ENCODE measurements at regions not wholly inside any gene's neighbourhood (a gene's known extent, or its start where the extent isn't known, plus 50 kb on each side); places are given as distances from the start of the nearest gene placed in this dataset.

- no peaks in the 10 kb centered on the region for H3K36me3 ChIP-seq (ENCODE audit: control insufficient read depth, insufficient read depth, low read length)
- H3K4me3 ChIP-seq (ENCODE audit: insufficient read depth, low read depth, low read length), result no peak overlapping the region
- H3K23ac ChIP-seq (ENCODE audit: low read depth, low read length), result no peak overlapping the region
- CTCF ChIA-PET, result interaction anchor here (0.7 kb wide), 1 partner anchor 375 kb away, joined by 6 read pairs; no protein-coding TSS in a partner anchor
- no peak overlapping the region for H2BK15ac ChIP-seq (ENCODE audit: low read depth, low read length)
- H4K91ac ChIP-seq (ENCODE audit: insufficient read depth, low read depth, low read length), result no peak overlapping the region
- no peak overlapping the region for H3K27ac ChIP-seq (ENCODE audit: insufficient read depth, low read length)
- H4K8ac ChIP-seq (ENCODE audit: low read depth in 2 of 2, low read length in 2 of 2), result no peak overlapping the region
- H4K5ac ChIP-seq (ENCODE audit: low read depth, low read length), result no peak overlapping the region
- no peak overlapping the region for H3K4ac ChIP-seq (ENCODE audit: low read depth, low read length)
- H3K56ac ChIP-seq (ENCODE audit: extremely low read depth, insufficient read depth, low read length), result no peak overlapping the region
- no peak overlapping the region for H2BK20ac ChIP-seq (ENCODE audit: low read depth, low read length)
- no peaks in the 10 kb centered on the region for H3K27me3 ChIP-seq (ENCODE audit: control insufficient read depth, insufficient read depth, low read length)
- dilution Hi-C loops (cut with HindIII; ENCODE audit: low sequenced_read_pairs, unreplicated experiment) (no loop called here), intact Hi-C loops (cut with micrococcal nuclease) (no loop called here), in situ Hi-C loops (cut with MboI; ENCODE audit: low sequenced_read_pairs) (no loop called here)
- no peaks in the 10 kb centered on the region for H3K79me1 ChIP-seq (ENCODE audit: low read depth in 1 of 2, low read length in 2 of 2)
- no peak overlapping the region for H2BK120ac ChIP-seq (ENCODE audit: low read depth, low read length)
- no peak for TF ChIP-seq MXI1 (IDR thresholded peaks at IDR 0.05; ENCODE audit: borderline replicate concordance, low read depth, low read length)
- TF ChIP-seq MAZ (IDR thresholded peaks at IDR 0.05; ENCODE audit: borderline replicate concordance, low read depth, low read length), result no peak
- no peak for TF ChIP-seq FOS (IDR thresholded peaks at IDR 0.05; ENCODE audit: low read depth, low read length)
- TF ChIP-seq USF2 (IDR thresholded peaks at IDR 0.05; ENCODE audit: low read depth, low read length), result no peak
- no peak for TF ChIP-seq CHD1 (IDR thresholded peaks at IDR 0.05; ENCODE audit: low read depth, low read length)
- no peak for TF ChIP-seq RCOR1 (IDR thresholded peaks at IDR 0.05; ENCODE audit: insufficient replicate concordance, low read length)
- no peak for TF ChIP-seq SMC3 (IDR thresholded peaks at IDR 0.05; ENCODE audit: low read depth, low read length)
- no peak for TF ChIP-seq BHLHE40 (IDR thresholded peaks at IDR 0.05; ENCODE audit: low read depth, low read length)
- TF ChIP-seq RFX5 (IDR thresholded peaks at IDR 0.05; ENCODE audit: low read depth, low read length), result no peak
- no peak for TF ChIP-seq RAD21 (IDR thresholded peaks at IDR 0.05; ENCODE audit: low read length)
- no peak for TF ChIP-seq MAFK (IDR thresholded peaks at IDR 0.05; ENCODE audit: low read depth, low read length)
- TF ChIP-seq CEBPB (IDR thresholded peaks at IDR 0.05; ENCODE audit: low read depth, low read length), result no peak
- H3K9ac ChIP-seq (ENCODE audit: low read depth, low read length), result no peak overlapping the region
- H2AFZ ChIP-seq (replicated peaks; ENCODE audit: low read length, poor library complexity), result no peak overlapping the region
- H3K4me1 ChIP-seq (ENCODE audit: control insufficient read depth, insufficient read depth, low read length), result no peaks in the 10 kb centered on the region
- no peak overlapping the region for H3K4me2 ChIP-seq (ENCODE audit: low read depth, low read length)
- no peaks in the 10 kb centered on the region for H4K20me1 ChIP-seq (ENCODE audit: insufficient read depth, low read length)
- ATAC-seq (ENCODE audit: low read depth), result no peak
- no peaks in the 10 kb centered on the region for H3K9me1 ChIP-seq (ENCODE audit: insufficient read depth, low read length)
- POLR2A ChIA-PET (ENCODE audit: unreplicated experiment), result no interaction called here
- no peak for DNase-seq
- WGBS, 2 experiments (ENCODE audit: extremely low coverage in 2 of 2, insufficient read length in 1 of 2), result 40% methylated on average over 2 of the region's 12 CpGs; no CpG with 5 or more reads in 1 of the 2 experiments
- H2BK5ac ChIP-seq (ENCODE audit: low read depth, low read length, poor library complexity, severe bottlenecking), result no peak overlapping the region
- no TSS peak for BruUV-seq (replicated peaks)
- H2AK9ac ChIP-seq (replicated peaks; ENCODE audit: low read depth, low read length, poor library complexity), result no peak overlapping the region
- peaks cover 2% of the 10 kb centered on the region; the same call in 1 of the 2 replicates for H3K9me3 ChIP-seq (ENCODE audit: control insufficient read depth, insufficient read depth, low read length)
- H3K14ac ChIP-seq (replicated peaks; ENCODE audit: low read depth, low read length), result no peak overlapping the region
- H2AK5ac ChIP-seq (ENCODE audit: low read depth, low read length), result no peak overlapping the region
- H3K18ac ChIP-seq (ENCODE audit: low read depth, low read length), result no peak overlapping the region
Measured at GRCh38 chr7:68813551-68814080, 784.7 kb upstream of the AUTS2 start.

Data from IMR-90 (cell line).